ENCODE measurements at regions not wholly inside any gene's neighbourhood (a gene's known extent, or its start where the extent isn't known, plus 50 kb on each side); places are given as distances from the start of the nearest gene placed in this dataset.
"Not testable (repeated sequence)": the region's sequence is repeated elsewhere in the genome, so short reads cannot be mapped to it uniquely, and the experiment has no call there.

- DNase-seq = no peak
Measured at GRCh38 chr2:122338000-122338399, 582.5 kb downstream of the TSN start.

DNA sequence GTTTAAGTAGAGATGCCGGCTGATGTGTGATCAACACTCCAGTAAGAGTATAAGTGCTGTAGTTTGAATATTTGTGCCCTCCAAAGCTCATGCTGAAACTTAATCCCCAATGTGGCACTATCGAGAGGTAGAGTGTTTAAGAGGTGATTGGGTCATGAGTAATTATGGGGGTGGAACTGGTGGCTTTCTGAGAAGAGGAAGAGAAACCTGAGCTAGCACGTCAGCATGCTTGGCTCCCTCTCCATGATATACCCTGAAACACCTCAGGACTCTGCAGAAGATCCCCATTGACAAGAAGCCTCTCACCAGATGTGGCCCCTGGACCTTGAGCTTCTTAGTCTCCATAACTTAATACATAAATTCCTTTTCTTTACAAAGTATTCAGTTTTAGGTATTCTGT is 584.8 kb downstream of the TSN start:
- DNase-seq = no peak

- DNase-seq = no peak
Measured at GRCh38 chr2:122341007-122341406, 585.6 kb downstream of the TSN start.

DNA sequence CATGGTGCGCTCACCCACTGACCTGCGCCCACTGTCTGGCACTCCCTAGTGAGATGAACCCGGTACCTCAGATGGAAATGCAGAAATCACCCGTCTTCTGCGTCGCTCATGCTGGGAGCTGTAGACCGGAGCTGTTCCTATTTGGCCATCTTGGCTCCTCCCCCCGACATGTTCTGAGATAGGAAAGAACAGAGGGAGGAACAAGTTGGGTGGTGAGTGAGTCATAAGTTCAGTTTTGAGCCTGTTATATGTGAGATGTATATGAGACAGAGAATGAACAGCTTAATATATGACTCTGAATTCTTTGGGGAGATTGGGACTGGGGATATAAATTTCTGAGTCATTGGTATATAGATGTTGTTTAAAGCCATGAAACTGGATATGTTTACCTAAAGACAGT is 596.7 kb downstream of the TSN start:
- DNase-seq = not testable (repeated sequence)

GRCh38 chr2:122357998-122358397 is 602.5 kb downstream of the TSN start:
- no peak for DNase-seq

- no peak for DNase-seq
Measured at GRCh38 chr2:122358729-122359128, 603.3 kb downstream of the TSN start.

DNA sequence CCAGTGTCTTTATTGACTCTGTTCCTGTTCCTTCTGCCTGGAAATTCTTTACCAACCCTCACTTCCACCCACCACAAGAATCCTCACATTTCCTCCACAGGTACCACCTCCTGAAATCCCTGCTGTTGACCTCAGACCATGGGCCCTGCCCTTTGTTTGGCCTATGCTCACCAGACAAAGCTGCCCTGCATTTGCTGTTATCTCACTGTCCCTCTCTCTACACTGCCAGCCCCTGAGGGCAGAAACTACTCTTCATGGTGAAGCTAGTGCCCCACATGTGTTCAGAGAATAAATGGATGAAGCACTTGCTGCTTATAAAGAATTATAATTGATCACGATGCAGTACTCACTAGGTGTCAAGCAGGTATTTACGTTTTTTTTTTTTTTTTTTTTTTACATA is 608.4 kb downstream of the TSN start:
- no peak for DNase-seq

DNA sequence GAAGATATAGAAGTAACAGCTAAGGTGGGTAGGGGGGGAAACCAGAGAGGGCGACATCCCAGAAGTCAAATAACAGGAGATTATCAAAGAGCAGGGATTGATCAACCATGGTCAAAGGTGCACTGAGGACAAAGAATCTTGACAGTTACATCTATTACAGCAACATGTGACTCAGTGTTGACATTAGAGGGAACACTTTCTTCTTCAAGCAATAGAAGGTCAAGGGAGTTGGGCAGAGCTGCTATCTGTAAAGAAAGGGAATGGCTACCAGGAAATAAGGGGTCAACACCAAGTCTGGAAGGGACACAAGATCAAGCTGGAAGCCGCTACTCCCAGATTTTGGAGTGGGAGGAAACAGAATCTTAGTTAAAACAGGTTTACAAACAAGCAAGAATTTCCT is 611.0 kb downstream of the TSN start:
- DNase-seq = no peak

DNA sequence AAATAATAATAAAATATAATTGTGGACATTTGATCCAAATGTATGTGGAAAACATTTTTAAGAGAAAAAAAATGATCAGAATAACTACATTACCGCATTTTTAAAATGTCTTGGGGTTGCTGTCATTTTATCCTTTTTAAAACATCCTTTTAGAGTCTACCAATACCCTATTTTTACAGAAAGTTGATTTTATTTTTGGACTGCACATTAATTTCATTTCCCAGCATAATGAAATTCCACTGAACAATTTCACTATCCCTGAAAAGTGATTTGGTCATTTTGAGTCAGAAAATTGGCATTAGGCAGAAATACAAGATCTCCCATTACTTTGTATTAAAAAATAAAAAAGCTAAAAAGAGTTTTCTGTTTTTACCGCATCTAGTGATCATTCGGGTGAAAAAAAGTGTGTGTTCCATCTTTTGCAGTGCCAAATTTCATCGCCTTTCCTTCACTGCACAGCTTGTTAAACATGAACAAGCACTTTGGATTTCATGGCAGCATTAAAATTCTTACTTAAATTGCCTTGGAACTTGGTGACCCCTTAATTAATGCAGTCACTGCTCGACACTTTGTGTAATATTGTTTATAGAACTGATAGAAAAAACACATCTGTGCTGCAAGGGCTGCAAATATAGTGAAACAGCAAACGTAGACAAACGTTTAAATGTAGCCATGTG is 611.7 kb downstream of the TSN start:
- no peak for DNase-seq

- no peak for DNase-seq
Measured at GRCh38 chr2:122367646-122368010, 612.2 kb downstream of the TSN start.

DNA sequence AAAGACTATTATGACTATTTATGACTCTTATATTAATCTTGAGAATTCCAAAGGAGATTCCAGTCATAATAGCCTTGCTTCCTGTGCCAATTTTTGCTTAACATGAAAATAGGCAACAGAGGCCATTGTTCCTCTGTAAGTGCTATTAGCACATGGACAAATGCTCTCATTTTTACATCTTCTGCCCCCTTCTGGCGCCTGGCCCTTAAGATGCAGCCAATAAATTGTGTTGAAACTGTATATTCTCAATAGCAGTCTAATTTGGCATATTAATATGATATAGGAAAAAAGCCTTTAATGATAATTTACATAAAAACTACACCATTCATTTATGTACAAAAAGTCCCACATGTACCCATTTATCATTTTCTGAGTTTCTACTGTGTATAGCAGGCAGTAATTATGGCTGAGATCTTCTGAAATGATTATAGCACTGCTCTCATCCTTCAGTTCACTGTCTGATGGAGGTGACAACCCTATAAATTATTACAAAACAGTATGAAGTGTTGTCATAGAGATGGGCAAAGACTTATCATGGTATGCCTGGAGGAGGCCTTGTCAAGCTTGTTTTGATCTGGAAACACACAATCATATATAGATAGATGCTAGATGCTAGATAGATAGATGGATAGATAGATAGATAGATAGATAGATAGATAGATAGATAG is 613.3 kb downstream of the TSN start:
- peak; percentile 2 to 18 (median 2) for DNase-seq

DNA sequence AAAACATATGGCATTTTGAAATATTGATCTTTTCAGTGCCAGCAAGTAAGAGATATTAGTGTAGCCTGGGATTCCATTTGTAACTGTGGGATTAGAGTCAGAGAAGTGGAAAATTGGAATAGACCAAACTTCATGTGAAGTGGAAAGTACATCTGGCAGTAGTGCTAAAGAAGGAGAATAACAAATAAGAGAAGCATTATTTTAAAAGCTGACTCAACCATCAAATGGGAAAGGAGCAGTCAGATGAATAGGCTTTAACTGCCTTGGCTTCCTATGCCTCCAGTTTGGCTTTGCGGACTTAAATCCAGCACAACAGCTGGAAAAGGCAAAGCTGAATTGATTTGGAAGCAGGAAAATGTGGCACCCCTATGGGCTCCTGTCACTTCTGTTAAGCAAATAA is 623.1 kb downstream of the TSN start:
- DNase-seq = no peak

GRCh38 chr2:122384768-122385333 is 629.4 kb downstream of the TSN start:
- no peak for DNase-seq

DNA sequence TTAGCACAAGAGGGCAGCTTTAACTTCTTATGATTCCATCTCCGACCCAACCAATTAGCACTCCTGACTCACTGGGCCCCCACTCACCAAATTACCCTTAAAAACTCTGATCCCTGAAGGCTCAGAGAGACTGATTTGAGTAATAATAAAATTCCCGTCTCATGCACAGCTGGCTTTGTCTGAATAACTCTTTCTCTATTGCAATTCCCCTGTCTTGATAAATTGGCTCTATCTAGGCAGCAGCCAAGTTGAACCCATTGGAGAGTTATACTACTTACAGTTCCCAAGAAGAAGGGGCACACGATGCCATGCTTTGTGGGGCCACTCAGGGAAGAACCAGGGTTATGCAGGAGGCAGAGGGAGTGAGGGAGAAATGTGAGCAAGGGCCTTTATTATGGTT is 632.8 kb downstream of the TSN start:
- no peak for DNase-seq

DNA sequence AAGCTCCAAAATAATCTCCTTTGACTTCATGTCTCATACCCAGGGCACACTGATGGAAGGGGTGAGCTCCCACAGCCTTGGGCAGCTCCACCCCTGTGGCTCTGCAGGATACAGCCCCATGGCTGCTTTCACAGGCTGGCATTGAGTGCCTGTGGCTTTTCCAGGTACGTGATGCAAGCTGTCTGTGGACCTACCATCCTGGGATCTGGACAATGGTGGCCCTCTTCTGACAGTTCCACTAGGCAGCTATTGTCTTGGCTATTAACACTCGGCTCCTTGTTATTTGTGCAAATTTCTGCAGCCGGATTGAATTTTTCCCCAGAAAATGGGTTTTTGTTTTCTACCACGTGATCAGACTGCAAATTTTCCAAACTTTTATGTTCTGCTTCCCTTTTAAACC is 634.2 kb downstream of the TSN start:
- no peak for DNase-seq

DNA sequence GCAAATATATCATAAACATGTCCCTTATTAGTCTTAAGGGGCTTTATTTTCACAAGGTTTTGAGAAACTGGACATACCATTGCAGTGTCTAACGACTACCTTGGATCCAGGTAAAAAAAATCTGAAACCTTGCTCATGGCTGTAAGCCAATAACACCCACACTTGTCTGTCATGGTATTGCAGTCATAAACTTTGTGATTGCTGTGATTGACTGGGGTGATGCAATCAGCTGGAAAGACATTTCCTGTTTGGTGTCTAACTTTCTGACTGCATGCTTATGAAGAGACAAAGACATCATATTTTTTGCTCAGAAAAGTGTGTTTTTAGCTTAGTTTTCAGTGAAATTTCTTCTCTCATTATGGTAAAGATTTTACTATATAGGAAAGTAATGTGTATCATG is 635.0 kb downstream of the TSN start:
- DNase-seq = peak in 1 of 4 experiments; percentile 4

- DNase-seq = no peak
Measured at GRCh38 chr2:122391726-122392125, 636.3 kb downstream of the TSN start.

DNA sequence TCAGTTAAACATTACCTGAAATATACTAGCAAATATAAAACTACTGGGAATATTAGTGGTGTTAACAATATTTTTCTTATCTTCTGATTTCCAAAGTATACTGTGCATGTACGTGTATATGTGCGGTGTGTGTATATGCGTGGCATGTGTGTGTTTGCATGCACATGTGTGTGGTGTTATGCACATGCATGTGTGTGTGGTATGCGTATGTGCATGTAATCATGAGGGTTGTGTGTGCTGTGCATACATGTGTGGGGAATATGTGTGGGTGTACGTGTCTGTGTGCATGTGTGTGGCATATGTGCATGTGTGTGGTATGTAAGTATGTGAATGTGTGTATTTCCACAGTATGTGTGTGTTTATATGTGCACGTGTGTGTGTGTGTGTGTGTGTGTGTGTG is 640.2 kb downstream of the TSN start:
- no peak for DNase-seq

DNA sequence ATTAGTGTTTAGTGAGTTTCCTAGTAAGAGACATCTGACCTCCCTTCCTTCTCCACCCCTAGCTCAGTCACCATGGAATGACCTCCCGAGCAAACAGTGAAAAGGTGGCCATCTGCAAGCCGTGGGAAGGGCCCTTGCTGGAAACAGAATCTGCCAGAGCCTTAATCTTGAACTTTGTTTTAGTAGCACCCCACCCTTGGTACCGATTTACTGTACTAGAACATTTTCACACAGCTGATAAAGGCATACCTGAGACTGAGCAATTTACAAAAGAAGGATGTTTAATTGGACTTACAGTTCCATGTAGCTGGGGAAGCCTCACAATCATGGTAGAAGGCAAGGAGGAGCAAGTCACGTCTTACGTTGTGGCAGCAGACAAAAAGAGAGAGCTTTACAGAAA is 655.8 kb downstream of the TSN start:
- DNase-seq = no peak

GRCh38 chr2:122412360-122412759 is 656.9 kb downstream of the TSN start:
- no peak for DNase-seq

- DNase-seq = no peak
Measured at GRCh38 chr2:122414902-122415301, 659.5 kb downstream of the TSN start.

GRCh38 chr2:122417114-122417513 is 661.7 kb downstream of the TSN start:
- no peak for DNase-seq

DNA sequence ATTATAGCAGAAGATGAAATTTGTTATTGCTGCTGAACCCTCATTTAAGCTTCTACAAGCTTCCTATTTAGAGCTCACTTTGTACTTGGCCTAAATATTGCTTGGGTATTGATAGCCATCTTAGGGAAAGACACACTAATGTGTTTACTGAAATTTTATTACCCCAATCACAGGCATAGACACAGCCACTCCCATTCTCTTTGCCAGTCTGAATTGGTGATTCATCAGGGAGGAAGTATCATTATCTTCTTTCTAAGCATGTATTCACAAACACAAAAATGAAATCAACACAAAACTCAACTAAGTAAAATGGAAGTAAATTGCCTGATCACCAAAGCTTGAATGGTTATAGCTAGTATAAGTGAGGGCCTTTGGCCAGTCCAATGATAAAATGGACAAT is 666.3 kb downstream of the TSN start:
- no peak for DNase-seq

DNA sequence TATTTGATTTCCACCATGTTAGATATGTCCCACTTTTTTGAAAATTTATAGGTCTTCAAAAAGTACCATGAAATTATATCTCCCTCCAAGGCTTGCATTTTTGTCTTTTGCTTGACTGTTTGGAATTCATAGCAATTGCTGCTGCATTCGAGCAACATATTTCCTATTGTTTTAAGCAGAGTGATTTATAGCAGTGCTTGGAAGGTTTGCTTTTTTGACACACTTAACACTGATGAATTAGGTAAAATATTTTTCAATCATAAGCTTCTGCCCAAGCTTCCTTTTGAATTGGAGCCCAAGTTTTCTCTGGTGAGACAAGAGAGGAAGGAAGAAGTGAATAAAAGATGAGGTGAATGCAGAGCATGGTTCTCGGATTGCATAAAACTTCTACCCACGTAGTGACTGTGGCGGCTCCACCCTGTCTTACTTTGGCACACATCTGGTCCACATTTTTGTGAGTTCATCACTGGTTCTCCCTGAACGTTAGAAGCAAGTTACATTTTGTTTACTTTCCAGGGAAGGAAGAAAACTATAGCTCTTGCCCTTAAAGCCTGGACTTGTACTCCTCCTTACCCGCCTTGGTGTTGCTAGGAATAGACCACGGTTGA is 667.0 kb downstream of the TSN start:
- no peak for DNase-seq

Data from suppressor macrophage (primary cell).